Stimulated activated naive CD8-positive, alpha-beta T cell treated with anti-CD3 and anti-CD28 coated beads, Interleukin-15, Interleukin-2, amounts not matched to agents 100 ng/mL and 50 ng/mL, for 24 hours (primary cell): ENCODE measurements at regions not wholly inside any gene's neighbourhood (a gene's known extent, or its start where the extent isn't known, plus 50 kb on each side); places are given as distances from the start of the nearest gene placed in this dataset.

Experiments
- H3K27ac Mint-ChIP-seq: one replicate; pipeline ENCODE4 v1.8.0; 2021; ENCODE audit warnings: mild to moderate bottlenecking, mixed read lengths
- H3K27me3 Mint-ChIP-seq: one replicate; pipeline ENCODE4 v1.8.0; 2021; ENCODE audit warnings: mixed read lengths
- H3K36me3 Mint-ChIP-seq: one replicate; pipeline ENCODE4 v1.8.0; 2021; ENCODE audit warnings: low read depth, mixed read lengths
- H3K4me1 Mint-ChIP-seq: one replicate; pipeline ENCODE4 v1.8.0; 2021; ENCODE audit warnings: low read depth, mixed read lengths
- H3K4me3 Mint-ChIP-seq: one replicate; pipeline ENCODE4 v1.8.0; 2021; ENCODE audit warnings: mild to moderate bottlenecking, mixed read lengths
- H3K9me3 Mint-ChIP-seq: one replicate; pipeline ENCODE4 v1.8.0; 2021; ENCODE audit warnings: mixed read lengths

DNA sequence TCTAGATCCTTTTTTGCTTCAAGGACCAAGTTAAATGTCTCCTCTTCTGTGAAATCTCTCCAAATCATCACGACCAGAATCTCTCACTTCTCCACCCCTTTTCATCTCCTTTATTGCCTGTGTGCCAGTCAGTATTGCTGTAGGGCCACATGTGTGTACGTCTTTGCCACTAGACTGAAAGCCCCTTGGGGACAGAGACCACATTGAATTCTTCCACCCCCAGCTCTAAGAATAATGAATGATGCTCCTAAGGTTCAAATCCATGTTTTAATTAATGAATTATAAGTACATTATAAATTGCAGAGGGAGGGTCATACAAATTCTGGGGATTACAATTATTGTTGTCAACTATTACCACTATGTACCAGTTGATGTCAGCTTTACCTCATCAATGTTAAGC, 343.8 kb downstream of the USP25 start:
- H3K4me1 Mint-ChIP-seq: no peaks in the 10 kb centered on the region
- H3K9me3 Mint-ChIP-seq: no peaks in the 10 kb centered on the region
- peaks cover under 1% of the 10 kb centered on the region for H3K27me3 Mint-ChIP-seq
- no peaks in the 10 kb centered on the region for H3K36me3 Mint-ChIP-seq
- H3K27ac Mint-ChIP-seq: no peak overlapping the region
- H3K4me3 Mint-ChIP-seq: no peak overlapping the region

DNA sequence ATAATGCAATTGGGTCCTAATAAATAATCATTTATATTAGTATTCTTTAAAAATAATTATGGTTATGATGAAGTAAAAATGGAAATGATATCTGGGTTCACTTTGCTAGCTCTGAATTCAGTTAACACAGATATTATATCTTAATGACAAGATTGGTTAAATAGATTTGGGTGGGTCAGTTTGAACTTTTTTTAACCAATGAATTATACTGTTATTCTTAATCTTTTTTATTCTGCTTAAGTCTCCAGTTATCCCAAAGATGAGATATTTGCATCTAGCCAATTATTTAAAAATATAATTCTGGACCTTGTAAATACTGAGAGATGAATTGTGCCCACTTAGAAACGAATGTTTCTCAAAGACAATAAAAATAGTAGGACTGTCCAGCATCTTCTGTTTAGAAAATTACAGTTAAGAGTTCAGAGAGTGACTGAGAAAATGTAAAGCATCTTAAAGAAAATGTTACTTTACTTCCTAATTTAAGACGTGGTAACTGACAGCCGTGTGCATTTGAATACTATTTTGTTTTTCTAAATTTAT, 345.2 kb downstream of the USP25 start:
- no peaks in the 10 kb centered on the region for H3K4me1 Mint-ChIP-seq
- no peak overlapping the region for H3K27ac Mint-ChIP-seq
- H3K27me3 Mint-ChIP-seq: peaks cover 3% of the 10 kb centered on the region
- H3K4me3 Mint-ChIP-seq: no peak overlapping the region
- H3K9me3 Mint-ChIP-seq: no peaks in the 10 kb centered on the region
- H3K36me3 Mint-ChIP-seq: no peaks in the 10 kb centered on the region

DNA sequence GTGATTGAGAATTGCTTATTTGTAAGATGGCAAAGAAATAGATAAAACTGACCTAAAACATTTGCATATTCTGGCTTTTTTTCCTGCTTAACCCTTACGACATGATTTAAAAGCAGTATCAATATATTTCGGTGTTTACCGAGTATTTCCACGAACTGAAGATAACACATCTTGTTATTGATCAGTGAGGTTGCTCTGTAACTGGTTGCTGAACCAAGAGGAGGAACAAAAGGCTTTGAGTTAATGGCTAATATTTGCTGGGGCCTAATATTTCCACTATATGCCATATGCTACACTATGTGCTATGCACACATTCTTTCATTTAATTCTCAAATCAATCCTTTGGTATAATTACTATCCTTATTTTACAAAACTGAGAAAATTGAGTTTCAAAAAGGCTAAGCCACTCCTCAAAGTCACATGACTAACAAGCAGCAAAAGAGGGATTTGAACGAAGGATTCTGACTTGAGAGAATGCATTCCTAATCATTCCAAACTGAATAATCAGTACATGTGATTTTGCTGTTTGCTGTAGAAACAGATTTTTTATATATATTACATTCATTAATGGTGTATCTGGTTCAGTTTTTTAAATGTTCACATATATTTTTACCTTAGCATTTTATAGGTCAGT, 346.0 kb downstream of the USP25 start:
- no peak overlapping the region for H3K4me3 Mint-ChIP-seq
- no peak overlapping the region for H3K27ac Mint-ChIP-seq
- H3K36me3 Mint-ChIP-seq: no peaks in the 10 kb centered on the region
- H3K9me3 Mint-ChIP-seq: no peaks in the 10 kb centered on the region
- H3K4me1 Mint-ChIP-seq: no peaks in the 10 kb centered on the region
- H3K27me3 Mint-ChIP-seq: peaks cover 3% of the 10 kb centered on the region

DNA sequence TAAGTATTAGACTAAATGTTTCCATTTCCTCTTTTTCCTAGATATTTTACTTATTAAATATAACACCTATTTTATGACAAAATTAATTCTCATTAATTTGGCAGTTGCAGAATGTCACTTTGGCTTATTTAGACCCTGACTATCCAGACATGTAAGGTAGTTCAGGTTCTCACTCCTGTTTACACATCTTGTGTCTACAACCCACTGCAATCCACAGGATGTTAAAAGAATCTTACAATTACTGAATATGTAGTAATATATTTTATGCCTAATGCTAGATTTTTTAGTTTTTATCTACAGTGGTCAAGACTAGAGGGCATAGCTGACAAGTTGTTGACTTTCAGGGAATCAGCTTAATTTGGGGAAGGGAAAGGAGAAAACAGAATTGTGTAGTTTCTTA, 346.7 kb downstream of the USP25 start:
- Mint-ChIP-seq H3K36me3 (no peaks in the 10 kb centered on the region), H3K4me1 (no peaks in the 10 kb centered on the region), H3K4me3 (no peak overlapping the region), H3K27ac (no peak overlapping the region), H3K27me3 (peaks cover 3% of the 10 kb centered on the region), H3K9me3 (no peaks in the 10 kb centered on the region)

DNA sequence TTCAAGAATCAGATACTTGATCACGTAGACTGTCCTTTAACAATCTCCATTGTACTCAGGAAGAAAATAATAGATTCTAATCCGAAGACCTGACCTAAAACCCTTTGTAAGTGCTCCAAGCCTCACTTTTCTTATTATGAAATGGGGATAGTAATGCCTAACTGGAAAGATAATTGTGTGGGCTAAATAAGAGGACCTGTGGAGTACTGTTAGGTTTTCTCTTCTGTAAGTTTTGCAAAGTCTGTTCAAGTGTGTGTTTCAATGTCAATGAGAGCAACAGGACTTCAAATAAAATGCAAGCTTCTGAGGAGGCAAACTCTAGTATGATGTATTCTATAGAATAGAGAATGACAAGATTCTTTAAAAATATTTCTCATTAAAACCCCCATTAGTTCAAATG, 348.6 kb downstream of the USP25 start:
- no peak overlapping the region for H3K27ac Mint-ChIP-seq
- H3K4me3 Mint-ChIP-seq: no peak overlapping the region
- H3K9me3 Mint-ChIP-seq: no peaks in the 10 kb centered on the region
- H3K36me3 Mint-ChIP-seq: no peaks in the 10 kb centered on the region
- no peaks in the 10 kb centered on the region for H3K4me1 Mint-ChIP-seq
- H3K27me3 Mint-ChIP-seq: peaks cover 3% of the 10 kb centered on the region

DNA sequence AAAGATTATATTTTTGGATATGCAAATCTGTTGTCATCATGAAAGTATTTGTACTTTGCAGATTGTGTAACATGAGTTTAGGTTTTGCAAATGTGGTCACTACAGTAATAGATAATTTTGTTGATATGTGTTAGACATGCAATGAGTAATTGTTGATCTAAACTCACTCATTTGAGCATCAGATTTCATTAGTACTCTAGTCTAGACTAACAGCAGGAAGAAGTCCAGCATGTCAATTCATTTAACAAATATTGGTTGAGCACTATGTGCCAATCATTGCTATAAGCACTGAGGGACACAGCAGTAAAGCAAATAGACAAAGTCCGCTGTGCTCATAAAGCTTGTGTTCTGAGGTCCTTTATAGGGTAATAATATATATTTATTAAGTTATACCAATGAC, 350.0 kb downstream of the USP25 start:
- Mint-ChIP-seq H3K36me3 (no peaks in the 10 kb centered on the region), H3K27me3 (peaks cover 3% of the 10 kb centered on the region), H3K27ac (no peak overlapping the region), H3K4me3 (no peak overlapping the region), H3K4me1 (no peaks in the 10 kb centered on the region), H3K9me3 (no peaks in the 10 kb centered on the region)

DNA sequence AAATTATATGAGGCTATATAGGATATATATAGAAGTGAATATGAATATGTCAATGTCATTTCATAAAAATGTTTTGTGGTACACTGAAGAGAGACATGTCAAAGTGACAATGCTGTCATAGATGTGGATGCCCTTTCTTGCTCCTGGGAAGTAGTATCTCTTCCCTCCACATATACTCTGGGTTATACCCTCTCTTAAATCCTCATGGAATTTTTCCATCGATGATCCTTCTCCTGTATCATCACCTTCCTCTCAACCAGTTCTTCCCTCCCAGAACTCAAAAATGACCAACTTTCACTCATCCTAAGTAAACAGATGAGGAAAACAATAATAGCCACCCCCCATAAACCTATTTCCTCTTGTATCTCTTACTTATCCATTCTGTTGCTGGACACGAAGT, 351.5 kb downstream of the USP25 start:
- H3K4me3 Mint-ChIP-seq: no peak overlapping the region
- H3K27me3 Mint-ChIP-seq: peaks cover 3% of the 10 kb centered on the region

DNA sequence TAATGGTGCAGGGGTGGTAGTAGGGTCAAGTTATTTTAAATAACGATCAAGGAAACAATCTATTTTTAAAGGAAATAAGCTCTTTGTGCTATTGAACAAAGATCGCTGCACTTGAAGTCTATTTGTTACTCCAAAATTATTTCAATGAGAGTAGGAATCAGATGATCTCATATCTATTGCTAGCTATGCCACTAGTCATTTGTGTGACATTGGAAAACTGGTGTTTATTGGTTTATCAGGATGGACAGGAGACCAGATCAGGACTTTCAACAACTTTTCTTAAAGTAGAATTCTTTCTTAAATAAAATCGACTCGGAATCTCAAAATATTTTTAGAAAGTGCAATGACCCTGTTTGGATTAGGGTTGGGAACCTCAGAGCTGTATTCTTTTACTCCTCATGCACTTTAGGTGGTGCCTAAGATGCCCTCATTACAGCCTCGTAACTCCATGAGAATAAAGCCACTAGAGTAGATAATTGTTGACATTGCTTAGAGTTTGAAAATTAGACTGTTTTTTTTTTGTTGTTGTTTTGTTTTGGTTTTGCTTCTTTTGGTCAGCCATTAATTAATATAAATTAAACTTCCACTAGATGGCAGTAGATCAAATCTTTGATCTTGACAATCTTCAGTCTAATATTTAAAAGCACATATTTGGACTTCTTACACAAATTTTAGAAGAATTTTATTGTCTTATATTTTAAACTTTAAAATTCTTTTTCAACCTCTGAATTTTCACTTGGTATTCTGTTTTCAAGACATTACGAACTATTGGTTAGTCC, 352.4 kb downstream of the USP25 start:
- Mint-ChIP-seq H3K27ac (no peak overlapping the region), H3K36me3 (no peaks in the 10 kb centered on the region), H3K9me3 (no peaks in the 10 kb centered on the region), H3K4me3 (no peak overlapping the region), H3K27me3 (peaks cover 3% of the 10 kb centered on the region), H3K4me1 (no peaks in the 10 kb centered on the region)

More for the DNA sequence above, 351.5 kb downstream of the USP25 start:
- H3K36me3 Mint-ChIP-seq: no peaks in the 10 kb centered on the region
- no peaks in the 10 kb centered on the region for H3K9me3 Mint-ChIP-seq
- H3K4me1 Mint-ChIP-seq: no peaks in the 10 kb centered on the region
- no peak overlapping the region for H3K27ac Mint-ChIP-seq

DNA sequence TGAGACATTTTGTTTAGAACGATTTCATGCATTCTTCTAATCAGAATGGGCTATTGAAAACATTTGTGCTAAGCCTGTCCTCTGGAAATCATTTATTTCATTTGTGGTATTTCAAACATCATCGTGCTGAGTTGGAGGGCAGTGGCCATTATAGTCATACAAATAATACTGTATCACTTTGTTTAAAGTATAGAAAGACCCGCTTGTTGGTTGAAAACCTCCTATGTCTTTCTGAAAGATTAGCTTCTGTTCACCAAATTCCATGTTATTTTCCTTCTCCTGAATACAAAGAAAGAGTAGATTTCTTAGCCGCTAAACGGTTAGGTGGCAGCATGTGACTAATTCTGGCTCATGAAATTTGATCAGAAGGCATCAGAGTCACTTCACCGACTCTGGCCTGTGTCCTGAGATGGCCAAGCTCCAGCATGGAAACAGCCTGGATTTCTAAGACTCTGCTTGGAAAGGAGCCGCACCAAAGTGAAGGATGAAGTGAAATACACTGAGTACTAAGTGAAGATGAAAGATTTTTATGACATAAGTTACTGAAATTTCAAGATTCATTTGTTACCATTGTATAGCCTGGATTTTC, 355.1 kb downstream of the USP25 start:
- Mint-ChIP-seq H3K27ac (no peak overlapping the region), H3K27me3 (no peaks in the 10 kb centered on the region)

DNA sequence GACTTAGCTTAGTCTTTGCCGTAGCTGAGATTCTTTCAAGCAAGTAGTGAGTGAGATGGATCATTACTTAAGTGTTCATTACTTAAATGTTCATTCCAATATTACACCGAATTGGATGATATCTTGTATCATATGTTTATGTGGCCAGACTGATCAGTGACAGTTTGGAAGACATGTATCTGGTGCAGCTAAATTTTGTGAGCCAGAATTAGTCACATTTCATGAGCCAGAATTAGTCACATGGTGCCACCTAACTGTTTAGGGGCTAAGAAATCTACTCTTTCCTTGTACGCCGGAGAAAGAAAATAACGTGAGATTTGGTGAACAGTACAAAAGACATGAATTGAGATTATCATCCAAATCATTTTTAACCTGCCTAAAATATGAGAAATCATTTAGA, 355.6 kb downstream of the USP25 start:
- Mint-ChIP-seq H3K4me1 (no peaks in the 10 kb centered on the region), H3K27me3 (no peaks in the 10 kb centered on the region), H3K36me3 (no peaks in the 10 kb centered on the region), H3K27ac (no peak overlapping the region), H3K4me3 (no peak overlapping the region), H3K9me3 (no peaks in the 10 kb centered on the region)

More for the DNA sequence above, 355.1 kb downstream of the USP25 start:
- H3K4me3 Mint-ChIP-seq: no peak overlapping the region
- H3K36me3 Mint-ChIP-seq: no peaks in the 10 kb centered on the region
- no peaks in the 10 kb centered on the region for H3K9me3 Mint-ChIP-seq
- no peaks in the 10 kb centered on the region for H3K4me1 Mint-ChIP-seq

DNA sequence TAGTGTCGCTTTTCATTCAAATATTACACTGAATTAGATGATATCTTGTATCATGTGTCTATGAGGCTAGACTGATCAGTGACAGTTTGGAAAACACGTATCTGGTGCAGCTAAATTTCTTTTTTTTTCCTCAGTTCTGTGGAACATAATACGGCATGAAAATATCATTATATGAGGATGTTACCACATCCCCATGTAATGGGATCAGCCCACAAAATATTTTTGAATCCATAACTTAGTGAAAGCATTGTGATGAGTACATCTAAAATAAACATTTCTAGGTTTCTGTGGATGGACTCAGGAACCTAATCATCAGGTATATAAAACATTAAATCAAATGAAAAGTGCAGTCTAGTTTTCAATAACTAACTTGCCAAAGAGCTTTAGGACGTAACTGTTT, 356.3 kb downstream of the USP25 start:
- Mint-ChIP-seq H3K27ac (no peak overlapping the region), H3K9me3 (no peaks in the 10 kb centered on the region), H3K36me3 (no peaks in the 10 kb centered on the region), H3K27me3 (no peaks in the 10 kb centered on the region), H3K4me1 (no peaks in the 10 kb centered on the region), H3K4me3 (no peak overlapping the region)

DNA sequence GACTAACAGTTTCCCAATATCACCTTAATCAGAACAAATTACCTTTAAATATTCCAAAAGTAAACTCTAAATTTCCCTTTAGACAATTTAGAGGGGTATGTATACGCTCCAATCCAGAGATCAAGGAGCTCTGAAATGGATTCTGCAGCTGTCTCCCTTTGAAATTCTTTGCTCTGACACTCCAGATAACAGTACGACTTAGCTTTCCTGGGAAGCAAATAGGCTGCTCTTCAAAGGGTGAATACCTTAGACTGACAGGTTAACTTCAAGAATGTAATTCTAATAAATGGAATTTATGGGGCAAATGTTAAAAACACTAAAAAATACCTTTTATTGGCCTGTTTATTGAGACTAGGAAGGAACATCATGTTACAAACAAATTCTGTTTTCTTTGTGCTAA, 357.2 kb downstream of the USP25 start:
- Mint-ChIP-seq H3K27me3 (no peaks in the 10 kb centered on the region), H3K36me3 (no peaks in the 10 kb centered on the region)

DNA sequence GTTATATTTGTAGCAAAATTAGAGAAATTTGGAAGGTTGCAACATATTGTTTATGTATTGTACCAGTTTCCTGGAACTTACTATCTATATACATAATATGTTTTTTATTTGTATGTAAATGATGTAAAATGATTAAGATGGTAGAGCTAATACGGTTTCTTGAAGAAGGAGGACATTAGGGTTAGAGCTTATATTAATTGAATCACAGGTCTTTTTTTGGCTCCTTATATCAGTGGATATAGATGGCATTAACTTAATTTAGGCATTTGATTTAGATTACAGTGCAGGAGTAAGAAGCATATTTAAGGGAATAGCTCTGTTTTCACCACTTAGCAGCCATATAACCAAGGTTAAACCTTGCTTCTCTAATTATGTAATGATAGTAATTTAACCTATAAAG, 357.7 kb downstream of the USP25 start:
- Mint-ChIP-seq H3K27me3 (no peaks in the 10 kb centered on the region), H3K9me3 (no peaks in the 10 kb centered on the region), H3K27ac (no peak overlapping the region), H3K4me3 (no peak overlapping the region), H3K4me1 (no peaks in the 10 kb centered on the region), H3K36me3 (no peaks in the 10 kb centered on the region)

More for the DNA sequence above, 357.2 kb downstream of the USP25 start:
- no peaks in the 10 kb centered on the region for H3K4me1 Mint-ChIP-seq
- no peak overlapping the region for H3K4me3 Mint-ChIP-seq
- H3K27ac Mint-ChIP-seq: no peak overlapping the region
- H3K9me3 Mint-ChIP-seq: no peaks in the 10 kb centered on the region

DNA sequence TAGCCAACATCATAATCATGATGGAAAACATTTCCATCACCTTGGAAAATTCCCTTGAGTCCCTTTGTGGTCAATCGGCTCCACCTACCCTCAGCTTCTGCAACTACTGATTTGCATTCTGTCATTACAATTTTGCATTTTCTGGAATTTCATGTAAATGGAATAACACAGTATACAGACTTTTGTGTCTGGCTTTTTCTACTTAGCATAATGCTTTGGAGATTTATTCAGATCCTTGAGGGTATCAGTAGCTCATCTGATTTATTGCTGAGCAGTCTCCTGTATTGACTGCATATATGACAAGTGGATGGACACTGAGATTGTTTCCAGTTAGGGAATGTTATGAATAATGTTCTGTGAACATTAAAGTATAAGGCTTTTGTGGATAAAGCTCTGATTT, 358.3 kb downstream of the USP25 start:
- H3K4me3 Mint-ChIP-seq: no peak overlapping the region
- H3K27ac Mint-ChIP-seq: no peak overlapping the region
- H3K36me3 Mint-ChIP-seq: no peaks in the 10 kb centered on the region
- H3K27me3 Mint-ChIP-seq: no peaks in the 10 kb centered on the region
- H3K4me1 Mint-ChIP-seq: no peaks in the 10 kb centered on the region
- no peaks in the 10 kb centered on the region for H3K9me3 Mint-ChIP-seq

DNA sequence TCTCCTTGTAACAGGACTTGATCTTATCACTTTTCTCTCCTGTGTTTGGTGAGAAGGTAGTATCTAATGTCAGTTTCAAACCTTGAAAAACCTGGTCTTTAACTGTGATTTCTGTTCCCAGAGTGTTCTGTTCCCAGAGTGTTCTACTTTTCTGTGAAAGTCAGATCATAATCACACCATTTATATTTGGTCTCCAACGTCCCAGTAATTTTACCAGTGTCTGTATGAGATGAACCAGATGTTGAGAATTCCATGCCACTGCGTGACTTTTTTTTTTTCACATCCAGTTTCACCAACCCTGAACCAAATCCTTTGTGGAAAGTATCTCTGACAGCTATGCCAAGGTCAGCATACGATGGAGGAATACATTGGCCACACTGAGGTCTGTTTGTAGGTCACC, 365.2 kb downstream of the USP25 start:
- no peak overlapping the region for H3K27ac Mint-ChIP-seq
- no peaks in the 10 kb centered on the region for H3K36me3 Mint-ChIP-seq
- no peaks in the 10 kb centered on the region for H3K27me3 Mint-ChIP-seq
- H3K4me3 Mint-ChIP-seq: no peak overlapping the region
- no peaks in the 10 kb centered on the region for H3K4me1 Mint-ChIP-seq
- H3K9me3 Mint-ChIP-seq: no peaks in the 10 kb centered on the region
